ENCODE measurements at regions not wholly inside any gene's neighbourhood (a gene's known extent, or its start where the extent isn't known, plus 50 kb on each side); places are given as distances from the start of the nearest gene placed in this dataset.

DNA sequence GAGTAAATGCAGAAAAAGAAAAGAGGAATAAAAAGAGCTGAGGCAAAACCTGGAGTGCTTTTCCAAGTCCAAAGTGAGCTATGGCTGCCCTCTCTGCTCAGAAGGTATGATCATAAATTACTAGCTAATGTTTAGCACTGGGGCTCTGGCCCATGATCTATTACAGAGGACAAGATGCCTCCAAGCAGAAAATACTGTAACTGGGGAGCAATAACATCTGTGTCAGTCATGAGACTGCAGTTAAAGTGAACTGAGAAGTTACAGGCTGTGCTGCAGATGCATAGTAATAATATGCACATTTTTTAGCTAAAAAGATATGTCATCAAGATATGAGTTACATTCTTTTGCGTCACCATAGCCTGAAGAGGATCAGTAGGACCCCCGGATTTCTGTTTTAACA is 209.4 kb upstream of the RBBP8 start:
- H3K27ac ChIP-seq: no peak overlapping the region
- 52 to 82% methylated on average over 2 of the region's 2 CpGs for WGBS, 2 donors
- DNase-seq: no peak
- H3K4me3 ChIP-seq: no peak overlapping the region
- H3K27me3 ChIP-seq: no peaks in the 10 kb centered on the region
- no peaks in the 10 kb centered on the region for H3K4me1 ChIP-seq
- no peaks in the 10 kb centered on the region for H3K36me3 ChIP-seq
- no peaks in the 10 kb centered on the region for H3K9me3 ChIP-seq
- TF ChIP-seq, protein P1, sequence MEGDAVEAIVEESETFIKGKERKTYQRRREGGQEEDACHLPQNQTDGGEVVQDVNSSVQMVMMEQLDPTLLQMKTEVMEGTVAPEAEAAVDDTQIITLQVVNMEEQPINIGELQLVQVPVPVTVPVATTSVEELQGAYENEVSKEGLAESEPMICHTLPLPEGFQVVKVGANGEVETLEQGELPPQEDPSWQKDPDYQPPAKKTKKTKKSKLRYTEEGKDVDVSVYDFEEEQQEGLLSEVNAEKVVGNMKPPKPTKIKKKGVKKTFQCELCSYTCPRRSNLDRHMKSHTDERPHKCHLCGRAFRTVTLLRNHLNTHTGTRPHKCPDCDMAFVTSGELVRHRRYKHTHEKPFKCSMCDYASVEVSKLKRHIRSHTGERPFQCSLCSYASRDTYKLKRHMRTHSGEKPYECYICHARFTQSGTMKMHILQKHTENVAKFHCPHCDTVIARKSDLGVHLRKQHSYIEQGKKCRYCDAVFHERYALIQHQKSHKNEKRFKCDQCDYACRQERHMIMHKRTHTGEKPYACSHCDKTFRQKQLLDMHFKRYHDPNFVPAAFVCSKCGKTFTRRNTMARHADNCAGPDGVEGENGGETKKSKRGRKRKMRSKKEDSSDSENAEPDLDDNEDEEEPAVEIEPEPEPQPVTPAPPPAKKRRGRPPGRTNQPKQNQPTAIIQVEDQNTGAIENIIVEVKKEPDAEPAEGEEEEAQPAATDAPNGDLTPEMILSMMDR (IDR thresholded peaks at IDR 0.05): no peak
- no peak for TF ChIP-seq POLR2A (IDR thresholded peaks at IDR 0.05)
- intact Hi-C loops (cut with DNase I): no loop called here

DNA sequence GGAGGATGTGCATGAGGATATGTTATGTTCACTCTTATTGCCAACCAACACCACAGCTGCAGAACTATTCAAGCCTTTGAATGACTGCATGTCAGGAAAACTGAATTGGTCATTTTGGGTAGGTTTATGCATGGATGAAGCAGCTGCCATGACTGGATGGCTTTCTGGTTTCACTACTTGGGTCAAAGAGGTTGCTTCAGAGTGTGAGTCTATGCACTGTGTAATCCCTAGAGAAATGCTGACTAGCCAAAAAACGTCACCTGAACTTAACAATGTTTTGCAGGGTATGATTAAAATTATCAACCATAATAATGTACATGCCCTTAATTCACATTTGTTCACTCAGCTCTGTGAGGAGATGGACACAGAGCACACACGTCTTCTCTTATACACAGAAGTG is 206.7 kb upstream of the RBBP8 start:
- Histone ChIP-seq H3K4me1 (no peaks in the 10 kb centered on the region), H3K27me3 (no peaks in the 10 kb centered on the region), H3K9me3 (no peaks in the 10 kb centered on the region), H3K4me3 (no peak overlapping the region), H3K36me3 (no peaks in the 10 kb centered on the region), H3K27ac (no peak overlapping the region)
- intact Hi-C loops (cut with DNase I): no loop called here
- 61 to 69% methylated on average over 2 of the region's 2 CpGs for WGBS, 2 donors
- DNase-seq: no peak
- TF ChIP-seq, protein P1 (IDR thresholded peaks at IDR 0.05): no peak
- no peak for TF ChIP-seq POLR2A (IDR thresholded peaks at IDR 0.05)

DNA sequence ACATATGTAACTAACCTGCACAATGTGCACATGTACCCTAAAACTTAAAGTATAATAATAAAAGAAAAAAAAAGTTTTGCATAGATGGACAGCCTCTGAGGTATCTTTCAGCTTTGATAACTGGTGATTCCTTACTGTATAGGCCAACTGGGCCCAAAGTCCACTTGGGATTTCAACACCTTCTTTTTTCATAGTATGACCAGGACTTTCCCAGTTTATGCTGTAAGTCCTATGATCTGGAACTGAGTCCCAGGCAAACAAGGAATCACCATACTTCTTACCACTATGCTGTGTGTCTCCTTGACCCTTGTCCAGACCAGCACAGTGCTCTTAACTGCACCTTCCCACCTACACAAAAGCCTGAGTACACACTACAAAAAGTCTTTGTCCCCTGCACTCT is 205.1 kb upstream of the RBBP8 start:
- H3K27ac ChIP-seq: no peak overlapping the region
- TF ChIP-seq, protein P1 (IDR thresholded peaks at IDR 0.05): no peak
- no peak for TF ChIP-seq POLR2A (IDR thresholded peaks at IDR 0.05)
- no peaks in the 10 kb centered on the region for H3K36me3 ChIP-seq
- no peak overlapping the region for H3K4me3 ChIP-seq
- H3K9me3 ChIP-seq: no peaks in the 10 kb centered on the region
- intact Hi-C loops (cut with DNase I): no loop called here
- H3K27me3 ChIP-seq: no peaks in the 10 kb centered on the region
- no peaks in the 10 kb centered on the region for H3K4me1 ChIP-seq
- no peak for DNase-seq

DNA sequence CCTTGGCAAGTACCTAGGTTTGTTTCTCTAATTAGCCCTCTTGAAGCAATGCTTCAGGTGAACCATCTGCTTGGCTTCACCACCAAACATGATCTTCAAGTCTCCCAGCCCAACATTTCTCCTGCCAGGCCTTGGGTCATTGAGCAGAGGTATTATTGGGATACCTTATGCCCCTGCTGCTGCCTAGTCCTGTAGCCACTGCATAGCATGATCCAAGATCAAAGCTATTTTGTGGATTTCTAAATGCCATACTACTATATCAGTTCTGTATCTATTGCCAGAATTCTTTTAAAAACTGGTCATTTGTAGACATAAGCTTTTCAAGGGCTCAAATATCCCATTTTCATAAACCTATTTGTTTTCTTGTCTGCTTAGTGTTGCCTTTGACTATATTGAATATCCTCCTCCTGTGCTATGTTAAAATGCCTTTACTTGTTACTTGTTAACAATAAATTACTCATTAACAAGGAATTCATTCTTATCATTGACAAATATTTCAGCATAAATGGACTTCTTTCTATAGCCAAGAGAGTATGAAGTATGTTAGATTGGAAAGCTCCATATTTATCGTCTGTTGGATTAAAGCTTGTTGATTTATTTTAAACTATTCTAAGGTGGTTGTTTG is 204.5 kb upstream of the RBBP8 start:
- Histone ChIP-seq H3K4me1 (no peaks in the 10 kb centered on the region), H3K4me3 (no peak overlapping the region), H3K36me3 (no peaks in the 10 kb centered on the region), H3K9me3 (no peaks in the 10 kb centered on the region), H3K27ac (no peak overlapping the region), H3K27me3 (no peaks in the 10 kb centered on the region)
- no peak for DNase-seq
- TF ChIP-seq, protein P1 (IDR thresholded peaks at IDR 0.05): no peak
- no peak for TF ChIP-seq POLR2A (IDR thresholded peaks at IDR 0.05)
- intact Hi-C loops (cut with DNase I): no loop called here
- WGBS, 2 donors: 37 to 70% methylated on average over 1 of the region's 1 CpG

DNA sequence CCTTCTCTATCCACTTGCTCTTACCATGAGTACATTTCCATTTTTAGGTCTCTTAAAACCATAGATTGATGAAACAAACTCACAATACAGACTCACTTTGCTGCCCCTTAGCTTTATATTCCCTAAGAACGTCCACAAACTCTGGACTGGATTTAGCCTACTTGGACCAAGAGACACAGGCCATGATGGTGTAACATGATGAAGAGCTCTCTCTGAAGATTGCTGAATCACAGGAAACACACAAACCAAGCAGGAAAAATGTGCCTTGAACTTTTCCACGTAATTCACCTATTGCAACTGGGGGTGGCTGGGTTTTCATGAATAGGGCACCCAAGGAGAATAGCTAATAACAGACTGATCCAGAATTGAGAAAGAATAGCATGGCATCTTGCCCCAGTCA is 201.7 kb upstream of the RBBP8 start:
- 56 to 58% methylated on average over 2 of the region's 2 CpGs for WGBS, 2 donors
- Histone ChIP-seq H3K27me3 (no peaks in the 10 kb centered on the region), H3K9me3 (no peaks in the 10 kb centered on the region), H3K4me1 (no peaks in the 10 kb centered on the region), H3K4me3 (no peak overlapping the region), H3K36me3 (no peaks in the 10 kb centered on the region), H3K27ac (no peak overlapping the region)
- DNase-seq: no peak
- intact Hi-C loops (cut with DNase I): no loop called here
- no peak for TF ChIP-seq POLR2A (IDR thresholded peaks at IDR 0.05)
- TF ChIP-seq, protein P1 (IDR thresholded peaks at IDR 0.05): no peak

Measured in esophagus squamous epithelium (tissue), 5 donors.